Superior temporal gyrus (tissue), 1 donor: ENCODE measurements at regions not wholly inside any gene's neighbourhood (a gene's known extent, or its start where the extent isn't known, plus 50 kb on each side); places are given as distances from the start of the nearest gene placed in this dataset.

Source experiments
- DNase-seq: peaks from one replicate; pipeline ENCODE4 v3.0.0-alpha.2; 2016; ENCODE audit errors: extremely low spot score

GRCh38 chrX:39499996-39500395 lies 597.8 kb downstream of the BCOR start:
- no peak for DNase-seq

GRCh38 chrX:39501822-39502221 lies 595.9 kb downstream of the BCOR start:
- no peak for DNase-seq

- no peak for DNase-seq
Measured at GRCh38 chrX:39502486-39502885, 595.3 kb downstream of the BCOR start.

- DNase-seq = no peak
Measured at GRCh38 chrX:39504227-39504626, 593.5 kb downstream of the BCOR start.

- no peak for DNase-seq
Measured at GRCh38 chrX:39504850-39505259, 592.9 kb downstream of the BCOR start.

GRCh38 chrX:39506131-39506530 lies 591.6 kb downstream of the BCOR start:
- DNase-seq = no peak

- no peak for DNase-seq
Measured at GRCh38 chrX:39507034-39507433, 590.7 kb downstream of the BCOR start.

- no peak for DNase-seq
Measured at GRCh38 chrX:39507617-39508299, 590.0 kb downstream of the BCOR start.

- DNase-seq = no peak
Measured at GRCh38 chrX:39508300-39508692, 589.5 kb downstream of the BCOR start.

- no peak for DNase-seq
Measured at GRCh38 chrX:39509157-39509556, 588.6 kb downstream of the BCOR start.

- DNase-seq = no peak
Measured at GRCh38 chrX:39513836-39514235, 583.9 kb downstream of the BCOR start.

GRCh38 chrX:39514801-39515200 lies 583.0 kb downstream of the BCOR start:
- no peak for DNase-seq

- no peak for DNase-seq
Measured at GRCh38 chrX:39516427-39516841, 581.3 kb downstream of the BCOR start.

- DNase-seq = peak; percentile 12
Measured at GRCh38 chrX:39518476-39519029, 579.2 kb downstream of the BCOR start.

GRCh38 chrX:39519030-39519488 lies 578.7 kb downstream of the BCOR start:
- peak; percentile 43 for DNase-seq

GRCh38 chrX:39519566-39520301 lies 578.0 kb downstream of the BCOR start:
- no peak for DNase-seq

- no peak for DNase-seq
Measured at GRCh38 chrX:39525758-39526157, 572.0 kb downstream of the BCOR start.

GRCh38 chrX:39527025-39527424 lies 570.7 kb downstream of the BCOR start:
- no peak for DNase-seq

- no peak for DNase-seq
Measured at GRCh38 chrX:39528161-39528916, 569.4 kb downstream of the BCOR start.

GRCh38 chrX:39532761-39533160 lies 565.0 kb downstream of the BCOR start:
- no peak for DNase-seq

GRCh38 chrX:39534949-39535348 lies 562.8 kb downstream of the BCOR start:
- no peak for DNase-seq

- no peak for DNase-seq
Measured at GRCh38 chrX:39536211-39536610, 561.5 kb downstream of the BCOR start.
